ENCODE measurements at regions not wholly inside any gene's neighbourhood (a gene's known extent, or its start where the extent isn't known, plus 50 kb on each side); places are given as distances from the start of the nearest gene placed in this dataset.

DNA sequence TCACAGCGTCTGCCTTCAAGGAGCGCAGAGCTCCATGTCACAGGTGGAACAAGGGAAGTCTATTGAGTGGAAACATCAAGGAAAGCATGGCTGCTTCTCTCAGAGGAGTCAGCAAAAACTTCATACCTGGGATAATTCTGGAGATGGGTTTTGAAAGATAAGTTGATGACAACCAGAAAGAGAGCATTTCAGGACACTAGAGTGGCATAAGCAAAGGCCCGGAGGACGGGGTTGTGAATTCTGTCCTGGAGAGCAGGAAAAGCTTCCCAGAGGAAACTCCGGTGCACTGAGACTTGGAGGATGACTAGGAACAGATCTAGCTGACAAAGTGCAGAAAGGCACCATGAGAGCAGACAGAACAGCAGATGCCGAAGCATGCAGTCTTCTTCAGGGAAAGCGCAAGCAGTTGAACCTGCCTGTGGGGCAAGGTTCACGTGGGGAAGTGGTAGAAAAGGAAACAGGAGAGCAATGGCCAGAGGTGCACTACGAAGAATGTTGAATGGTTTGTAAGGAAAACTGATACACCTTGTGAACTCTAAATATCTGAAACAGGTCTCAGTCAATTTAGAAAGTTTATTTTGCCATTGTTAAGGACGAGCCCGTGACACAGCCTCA is 222.9 kb downstream of the PLPP3 start:
- no peak for DNase-seq (ENCODE audit: low read depth)

DNA sequence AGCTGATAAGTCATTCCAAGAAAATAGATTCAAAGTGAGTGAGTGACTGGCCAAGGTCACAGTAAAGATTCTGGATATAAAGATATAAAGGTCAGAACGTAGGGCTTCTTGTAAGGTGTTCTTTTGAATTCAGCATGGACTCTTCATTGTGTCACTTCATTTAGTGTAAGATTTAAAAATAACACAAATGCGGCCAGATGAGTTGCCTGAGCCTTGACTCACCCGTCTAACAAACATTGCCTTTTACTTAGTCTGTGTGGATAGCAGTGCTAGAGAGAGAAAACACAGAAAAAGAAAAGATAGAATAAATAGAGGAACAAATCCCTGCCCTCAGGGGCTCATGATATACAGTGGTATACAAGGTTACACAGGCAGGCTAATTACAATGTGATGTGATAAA is 223.4 kb downstream of the PLPP3 start:
- no peak for DNase-seq (ENCODE audit: low read depth)

GRCh38 chr1:56355422-56355821 is 223.9 kb downstream of the PLPP3 start:
- no peak for DNase-seq (ENCODE audit: low read depth)

- DNase-seq (ENCODE audit: low read depth) = no peak
These were observed 233.5 kb downstream of the PLPP3 start for GRCh38 chr1:56345831-56346230.

DNA sequence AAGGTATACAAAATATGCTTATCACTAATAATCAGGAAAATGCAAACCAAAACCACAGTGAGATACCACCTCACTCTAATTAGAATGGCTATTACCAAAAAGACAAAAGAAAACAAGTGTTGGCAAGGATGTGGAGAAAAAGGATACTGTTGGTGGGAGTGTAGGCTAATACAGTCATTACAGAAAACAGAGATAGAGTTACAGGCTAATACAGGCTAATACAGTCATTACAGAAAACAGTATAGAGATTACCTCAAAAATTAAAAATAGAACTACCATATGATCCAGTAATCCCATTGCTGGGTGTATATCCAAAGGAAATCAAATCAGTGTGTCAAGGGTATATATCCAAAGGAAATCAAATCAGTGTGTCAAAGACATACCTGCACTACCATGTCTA is 238.4 kb downstream of the PLPP3 start:
- no peak for DNase-seq (ENCODE audit: low read depth)

DNA sequence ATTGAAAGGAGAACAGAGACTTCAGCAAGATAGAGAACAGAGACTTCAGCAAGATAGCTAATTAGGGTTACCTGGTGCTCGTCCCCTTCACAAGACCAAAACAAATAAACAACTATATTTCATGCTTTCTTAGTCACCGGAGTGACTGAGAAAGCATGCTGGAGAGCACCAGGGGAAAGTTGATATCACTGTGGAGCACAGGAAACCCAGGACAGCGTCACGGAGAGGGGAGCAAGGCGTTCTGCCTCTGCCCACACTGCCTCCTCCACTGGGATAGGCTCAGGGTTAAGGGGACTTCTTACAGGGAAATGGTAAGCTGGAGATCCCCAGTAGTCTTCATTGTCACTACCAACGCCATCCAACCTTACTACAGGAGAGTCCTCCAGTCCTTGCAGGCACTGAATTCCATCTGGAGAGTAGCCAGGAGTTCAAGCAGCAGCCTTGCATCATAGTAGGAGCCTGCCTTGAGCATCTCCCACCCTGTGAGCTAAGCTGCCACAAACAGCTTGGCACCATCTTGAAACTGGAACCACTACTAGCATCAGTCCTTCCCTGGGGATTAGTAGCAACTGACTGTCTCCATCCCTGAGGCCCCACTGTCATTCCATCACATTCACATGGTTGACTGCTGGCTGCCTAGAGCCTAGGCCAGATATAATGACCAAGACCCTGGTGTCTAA is 239.4 kb downstream of the PLPP3 start:
- DNase-seq (ENCODE audit: low read depth) = no peak

DNA sequence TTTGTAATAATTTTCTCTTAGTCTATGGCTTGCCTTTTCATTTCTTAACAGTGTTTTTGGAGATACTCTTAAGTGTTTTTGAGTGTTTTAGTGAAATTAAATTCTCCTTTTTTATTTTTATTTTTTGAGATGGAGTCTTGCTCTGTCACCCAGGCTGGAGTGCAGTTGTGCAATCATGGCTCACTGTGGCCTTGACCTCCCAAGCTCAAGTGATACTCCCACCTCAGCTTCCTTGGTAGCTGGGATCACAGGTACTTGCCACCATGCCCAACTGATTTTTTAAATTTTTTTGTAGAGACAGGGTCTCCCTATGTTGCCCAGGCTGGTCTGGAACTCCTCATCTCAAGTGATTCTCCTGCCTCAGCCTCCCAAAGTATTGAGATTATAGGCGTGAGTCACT is 240.3 kb downstream of the PLPP3 start:
- no peak for DNase-seq (ENCODE audit: low read depth)

GRCh38 chr1:56336982-56337381 is 242.4 kb downstream of the PLPP3 start:
- no peak for DNase-seq (ENCODE audit: low read depth)

DNA sequence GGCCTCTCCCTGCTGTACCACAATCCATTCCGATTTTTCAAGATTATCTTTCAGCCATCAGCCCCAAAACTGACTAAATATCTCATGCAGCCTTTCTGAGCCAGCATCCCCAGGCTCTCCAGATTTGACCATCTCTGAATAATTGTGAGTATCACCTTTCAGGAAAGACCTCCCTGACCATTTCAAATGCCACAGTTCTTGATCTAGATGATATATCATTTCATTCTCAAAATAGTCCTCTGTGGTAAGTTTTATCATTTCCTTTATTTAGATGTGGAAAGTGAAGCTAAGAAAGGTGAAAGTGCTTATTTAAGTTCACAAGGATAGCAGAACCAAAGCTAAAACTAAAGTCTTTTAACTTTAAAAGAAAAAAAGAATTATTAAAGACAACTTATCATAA is 244.0 kb downstream of the PLPP3 start:
- no peak for DNase-seq (ENCODE audit: low read depth)

- no peak for DNase-seq (ENCODE audit: low read depth)
These were observed 245.3 kb downstream of the PLPP3 start for GRCh38 chr1:56334047-56334446.

DNA sequence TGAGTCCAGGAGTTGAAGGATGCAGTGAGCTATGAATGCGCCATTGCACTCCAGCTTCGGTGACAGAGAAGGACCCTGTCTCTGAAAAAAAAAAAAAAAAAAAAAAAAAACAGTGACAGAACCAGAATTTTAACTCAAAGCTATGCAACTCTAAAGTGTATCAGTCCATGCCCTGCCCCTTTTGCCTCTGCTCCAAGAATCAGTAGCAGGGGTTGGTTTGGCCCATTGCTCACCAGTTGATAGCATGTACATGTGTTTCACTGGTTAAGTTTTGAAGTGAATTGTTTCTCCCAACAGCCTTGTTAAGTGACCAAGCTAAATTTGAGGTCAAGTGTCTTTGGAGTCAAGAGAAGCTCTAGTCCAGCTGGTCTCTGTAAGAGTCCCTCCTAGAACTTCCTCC is 245.9 kb downstream of the PLPP3 start:
- no peak for DNase-seq (ENCODE audit: low read depth)

DNA sequence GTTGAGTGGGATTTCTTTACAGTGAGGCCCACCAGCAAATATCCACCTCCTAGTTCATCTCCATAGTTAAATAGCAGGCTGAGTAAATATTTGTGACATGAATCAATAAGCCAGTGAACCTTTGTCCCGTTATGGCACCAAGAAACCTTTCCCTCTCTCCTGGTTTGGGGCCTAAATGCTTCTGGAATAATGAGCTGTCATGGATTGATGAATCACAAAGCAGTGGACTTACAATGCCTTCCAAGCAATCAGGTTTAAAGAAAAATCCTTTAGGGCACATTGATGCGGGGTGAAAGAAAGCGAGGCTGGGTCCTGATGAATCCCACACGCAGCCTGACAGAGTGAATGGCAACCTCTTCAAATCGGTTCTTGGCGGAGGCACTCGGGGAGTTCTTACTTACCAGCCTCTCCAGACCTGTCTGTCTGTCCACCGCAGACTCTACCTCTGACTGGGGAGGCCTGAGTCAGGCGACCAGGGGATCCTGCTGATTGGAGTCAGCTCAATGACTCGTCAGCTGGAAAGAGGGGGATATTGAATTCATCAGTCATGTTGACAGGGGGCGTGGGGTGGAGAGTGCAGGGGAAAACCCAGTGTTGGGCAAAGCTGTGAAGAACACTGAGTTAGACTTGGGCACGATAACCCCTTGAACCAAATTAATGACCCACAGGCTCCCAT is 247.3 kb downstream of the PLPP3 start:
- DNase-seq (ENCODE audit: low read depth) = peak; percentile 76

- DNase-seq (ENCODE audit: low read depth) = no peak
These were observed 248.0 kb downstream of the PLPP3 start for GRCh38 chr1:56331207-56331891.

DNA sequence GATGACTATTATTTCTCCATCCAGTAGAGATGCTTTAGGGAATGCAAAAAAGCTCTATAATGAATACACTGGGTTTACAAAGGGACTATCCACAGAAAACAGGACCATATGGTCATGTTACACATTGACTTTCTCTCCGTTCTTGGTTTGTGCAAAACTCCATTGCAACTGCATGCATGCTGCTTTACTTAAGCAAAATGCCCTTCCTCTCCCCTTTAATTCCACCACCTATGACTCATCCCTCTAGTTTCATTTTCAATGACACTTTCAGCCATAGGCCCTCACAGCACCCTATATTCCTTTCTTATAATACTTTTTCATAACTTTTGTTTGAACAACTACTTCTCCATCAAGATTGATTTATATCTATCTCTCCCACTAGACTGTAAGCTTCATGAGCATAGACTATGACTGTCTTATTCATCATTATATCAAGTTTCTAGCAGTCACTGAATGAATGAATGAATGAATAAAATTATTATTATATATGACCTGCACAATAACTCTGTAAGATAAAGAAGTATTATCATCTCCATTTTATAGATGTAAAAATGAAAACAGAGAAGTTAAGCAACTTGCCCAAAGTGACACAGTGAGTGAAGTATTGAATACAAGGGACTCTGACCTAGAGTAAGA is 248.9 kb downstream of the PLPP3 start:
- DNase-seq (ENCODE audit: low read depth) = peak; percentile 73

- peak; percentile 68 for DNase-seq (ENCODE audit: low read depth)
These were observed 249.4 kb downstream of the PLPP3 start for GRCh38 chr1:56329970-56330369.

- DNase-seq (ENCODE audit: low read depth) = no peak
These were observed 252.2 kb downstream of the PLPP3 start for GRCh38 chr1:56327195-56327594.

- no peak for DNase-seq (ENCODE audit: low read depth)
These were observed 253.3 kb downstream of the PLPP3 start for GRCh38 chr1:56326056-56326455.

DNA sequence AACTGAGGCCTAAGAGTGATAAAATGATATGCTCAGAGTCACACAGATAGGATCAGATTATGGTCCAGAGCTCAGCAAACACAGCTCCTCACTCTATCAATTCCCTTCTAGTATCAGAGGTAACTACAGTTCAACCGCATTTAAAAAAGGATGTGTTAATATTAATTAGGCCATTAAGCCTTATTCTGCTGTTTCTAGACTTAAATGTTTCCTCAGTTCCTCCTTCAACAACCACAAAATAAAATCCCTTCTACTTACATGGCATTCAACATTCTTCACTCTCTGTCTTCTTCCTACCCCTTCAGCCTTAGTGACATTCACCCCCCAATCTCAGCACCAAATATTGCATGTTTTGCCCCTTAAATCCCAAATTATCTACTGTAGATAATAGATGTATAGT is 254.9 kb downstream of the PLPP3 start:
- DNase-seq (ENCODE audit: low read depth) = no peak

GRCh38 chr1:56322211-56322610 is 257.2 kb downstream of the PLPP3 start:
- no peak for DNase-seq (ENCODE audit: low read depth)

DNA sequence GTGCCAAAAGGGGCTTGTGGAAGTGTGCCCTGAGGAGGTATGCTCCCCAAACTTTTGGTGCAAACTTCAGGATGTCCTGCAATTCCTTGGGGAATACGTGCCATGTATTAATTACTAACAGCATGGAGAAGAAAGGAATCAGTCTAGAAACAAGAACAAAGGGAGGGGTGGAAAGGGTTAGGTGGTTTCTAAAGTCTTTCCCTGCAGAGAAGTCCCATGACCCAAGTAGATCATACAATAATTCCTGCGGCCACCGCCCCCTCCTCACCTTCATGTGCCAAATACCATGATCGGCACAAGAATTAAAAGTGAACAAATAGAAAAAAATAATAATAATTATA is 258.2 kb downstream of the PLPP3 start:
- DNase-seq (ENCODE audit: low read depth) = no peak

GRCh38 chr1:56320464-56321149 is 258.8 kb downstream of the PLPP3 start:
- no peak for DNase-seq (ENCODE audit: low read depth)

GRCh38 chr1:56317722-56318121 is 261.6 kb downstream of the PLPP3 start:
- DNase-seq (ENCODE audit: low read depth) = no peak

Data from renal cortical epithelial cell (primary cell).